ENCODE measurements at regions not wholly inside any gene's neighbourhood (a gene's known extent, or its start where the extent isn't known, plus 50 kb on each side); places are given as distances from the start of the nearest gene placed in this dataset.

DNA sequence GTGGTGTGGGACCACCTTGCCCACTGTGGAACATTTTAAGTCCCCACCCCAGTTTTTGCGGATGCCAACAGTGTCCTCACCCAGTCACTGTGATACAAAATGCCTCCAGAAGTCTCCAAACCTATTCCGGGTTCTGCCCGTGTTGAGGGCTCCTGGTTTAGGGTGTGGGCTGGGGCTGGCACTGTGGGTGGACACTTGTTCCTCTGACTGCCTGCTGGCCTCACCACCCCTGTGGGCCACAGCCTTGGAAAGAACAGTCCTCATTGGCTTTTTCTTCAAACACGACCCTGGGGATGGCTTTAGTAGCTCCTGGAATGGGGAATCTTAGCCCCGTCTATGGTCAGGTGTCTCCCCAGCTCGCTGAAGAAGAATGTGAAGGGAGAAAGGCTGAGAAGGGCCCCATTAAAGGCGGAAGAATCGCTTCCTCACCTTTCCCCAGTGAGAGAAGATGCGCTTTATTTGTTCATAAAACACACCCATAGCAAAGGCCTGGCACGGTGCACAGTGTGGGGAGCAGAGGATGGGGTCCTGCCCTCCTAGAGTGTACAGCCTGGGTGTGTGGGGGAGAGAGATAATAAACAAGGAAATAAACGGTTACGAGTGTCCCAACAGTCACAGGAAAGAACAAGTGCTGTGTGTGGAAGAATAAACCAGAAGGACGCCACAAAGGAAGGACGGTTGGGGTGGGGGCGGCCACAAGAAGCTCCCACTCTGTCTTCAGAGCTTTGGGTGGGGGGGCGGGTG, 56.3 kb upstream of the SLC22A11 start:
- FAIRE-seq: no peak
- no peak for DNase-seq (ENCODE audit: insufficient read length, low spot score)
- TF ChIP-seq CTCF (IDR thresholded peaks at IDR 0.05; ENCODE audit: insufficient read depth, missing control alignments): no peak

DNA sequence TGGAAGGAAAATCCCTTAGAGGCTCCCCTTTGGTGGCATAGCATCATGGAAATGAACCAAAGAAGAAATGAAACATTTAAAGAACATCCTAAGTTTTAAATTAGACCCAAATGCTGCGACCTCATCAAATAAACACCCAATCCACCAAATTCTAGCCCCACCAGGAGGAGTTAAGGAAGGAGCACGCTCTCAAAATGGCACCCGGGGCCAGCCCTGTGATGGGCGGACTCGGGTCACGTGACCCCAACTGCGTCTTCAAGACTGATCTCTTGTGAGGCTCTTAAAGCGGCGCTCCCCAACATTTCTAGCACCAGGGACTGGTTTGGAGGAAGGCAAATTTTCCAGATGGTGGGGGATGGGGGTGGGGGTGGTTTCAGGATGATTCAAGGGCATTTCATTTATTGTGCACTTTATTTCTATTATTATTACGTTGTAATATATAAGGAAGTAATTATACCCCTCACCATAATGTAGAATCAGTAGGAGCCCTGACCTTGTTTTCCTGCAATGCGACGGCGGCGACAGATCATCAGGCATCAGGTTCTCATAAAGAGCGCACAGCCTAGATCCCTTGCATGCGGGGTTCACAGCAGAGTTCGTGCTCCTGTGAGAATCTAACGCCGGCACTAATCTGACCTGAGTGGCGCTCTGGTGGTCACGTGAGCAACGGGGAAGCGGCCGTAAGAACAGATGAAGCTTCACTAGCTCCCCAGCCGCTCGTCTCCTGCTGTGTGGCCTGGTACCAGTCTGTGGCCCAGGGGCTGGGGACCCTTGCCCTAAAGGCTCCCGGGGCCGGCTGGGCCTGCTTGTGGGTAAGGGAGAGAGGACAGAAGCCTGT, 55.3 kb upstream of the SLC22A11 start:
- no peak for TF ChIP-seq CTCF (IDR thresholded peaks at IDR 0.05; ENCODE audit: insufficient read depth, missing control alignments)
- no peak for FAIRE-seq
- DNase-seq (ENCODE audit: insufficient read length, low spot score): no peak

- TF ChIP-seq CTCF (IDR thresholded peaks at IDR 0.05; ENCODE audit: insufficient read depth, missing control alignments): no peak
- DNase-seq (ENCODE audit: insufficient read length, low spot score) (no peak), FAIRE-seq (no peak)
Measured at GRCh38 chr11:64501500-64502427, 54.0 kb upstream of the SLC22A11 start.

DNA sequence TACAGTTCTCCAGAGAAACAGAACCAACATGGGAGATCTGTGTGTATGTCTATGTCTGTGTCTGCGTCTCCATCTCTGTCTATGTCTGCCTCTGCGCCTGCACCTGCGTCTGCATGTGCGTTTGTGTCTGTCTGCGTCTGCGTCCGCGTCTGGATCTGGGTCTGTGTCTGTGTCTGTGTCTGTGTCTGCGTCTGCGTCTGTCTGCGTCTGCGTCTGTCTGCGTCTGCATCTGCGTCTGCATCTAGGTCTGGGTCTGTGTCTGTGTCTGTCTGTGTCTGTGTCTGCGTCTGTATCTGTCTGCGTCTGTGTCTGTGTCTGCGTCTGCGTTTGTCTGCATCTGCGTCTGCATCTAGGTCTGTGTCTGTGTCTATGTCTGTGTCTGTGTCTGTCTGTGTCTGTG, 53.1 kb upstream of the SLC22A11 start:
- no peak for TF ChIP-seq CTCF (IDR thresholded peaks at IDR 0.05; ENCODE audit: insufficient read depth, missing control alignments)
- DNase-seq (ENCODE audit: insufficient read length, low spot score): no peak
- FAIRE-seq: no peak

- FAIRE-seq (no peak), DNase-seq (ENCODE audit: insufficient read length, low spot score) (no peak)
- no peak for TF ChIP-seq CTCF (IDR thresholded peaks at IDR 0.05; ENCODE audit: insufficient read depth, missing control alignments)
Measured at GRCh38 chr11:64503186-64503753, 52.5 kb upstream of the SLC22A11 start.

DNA sequence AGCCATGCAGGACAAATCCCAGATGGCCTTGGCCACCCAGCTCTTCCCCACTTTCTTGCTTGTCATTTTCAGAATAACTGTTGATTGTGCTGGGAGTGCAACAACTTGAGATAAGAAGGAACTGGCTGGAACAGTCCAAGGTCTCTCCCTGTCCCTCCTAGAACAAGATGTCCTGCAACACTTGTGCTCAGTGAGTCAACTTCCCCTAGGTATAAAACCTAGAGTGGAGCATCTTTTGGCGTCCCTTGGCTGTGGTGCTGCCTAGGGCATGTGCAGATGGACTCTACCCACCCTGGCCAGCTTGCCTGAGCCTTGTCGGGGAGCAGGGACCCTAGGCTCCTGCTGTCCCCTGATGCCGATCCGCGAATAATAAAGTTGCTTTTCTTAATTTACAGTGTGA, 50.7 kb upstream of the SLC22A11 start:
- no peak for DNase-seq (ENCODE audit: insufficient read length, low spot score)
- no peak for TF ChIP-seq CTCF (IDR thresholded peaks at IDR 0.05; ENCODE audit: insufficient read depth, missing control alignments)
- FAIRE-seq: no peak
